H9 (cell line): ENCODE measurements at regions not wholly inside any gene's neighbourhood (a gene's known extent, or its start where the extent isn't known, plus 50 kb on each side); places are given as distances from the start of the nearest gene placed in this dataset.

Experiments used
- DNase-seq: peaks from one replicate; pipeline ENCODE4 v3.0.0-alpha.2; 2017
- H2AFZ ChIP-seq: one replicate; pipeline ENCODE4 v1.6.1; 2013; ENCODE audit warnings: mild to moderate bottlenecking, low read length, control low read depth, moderate library complexity
- H2AK5ac ChIP-seq: 2 replicates; pipeline ENCODE4 v1.6.1; 2013; ENCODE audit warnings: low read length, control low read depth, mixed read lengths; ENCODE audit not compliant: insufficient read length
- H2BK120ac ChIP-seq: one replicate; pipeline ENCODE4 v1.6.1; 2013; ENCODE audit warnings: low read depth, mild to moderate bottlenecking, low read length, control low read depth, inconsistent platforms; ENCODE audit not compliant: poor library complexity, severe bottlenecking
- H2BK12ac ChIP-seq: 2 replicates; pipeline ENCODE4 v1.6.1; 2013; ENCODE audit warnings: low read length, control low read depth, mixed read lengths, low read depth; ENCODE audit not compliant: insufficient read length
- H2BK15ac ChIP-seq: 2 replicates; pipeline ENCODE4 v1.6.1; 2013; ENCODE audit warnings: low read depth, low read length, control low read depth
- H2BK20ac ChIP-seq: one replicate; pipeline ENCODE4 v1.6.1; 2013; ENCODE audit warnings: low read depth, mild to moderate bottlenecking, low read length, control low read depth, inconsistent platforms; ENCODE audit not compliant: poor library complexity, severe bottlenecking
- H2BK5ac ChIP-seq: 2 replicates; pipeline ENCODE4 v1.6.1; 2013; ENCODE audit warnings: low read length, control low read depth, mixed read lengths; ENCODE audit not compliant: insufficient read length
- H3K14ac ChIP-seq: 2 replicates; pipeline ENCODE4 v1.6.1; 2013; ENCODE audit warnings: low read length, control low read depth; ENCODE audit not compliant: insufficient read depth
- H3K18ac ChIP-seq: 2 replicates; pipeline ENCODE4 v1.6.1; 2013; ENCODE audit warnings: low read depth, mild to moderate bottlenecking, mixed read lengths, low read length, control low read depth; ENCODE audit not compliant: insufficient read length
- H3K23ac ChIP-seq: 2 replicates; pipeline ENCODE4 v1.6.1; 2013; ENCODE audit warnings: low read length, control low read depth, mixed read lengths, low read depth; ENCODE audit not compliant: insufficient read length
- H3K23me2 ChIP-seq: 2 replicates; pipeline ENCODE4 v1.6.1; 2013; ENCODE audit warnings: low read depth, mild to moderate bottlenecking, mixed read lengths, low read length, control low read depth; ENCODE audit not compliant: insufficient read length, poor library complexity, severe bottlenecking
- H3K27ac ChIP-seq: 2 replicates; pipeline ENCODE4 v1.5.1; 2013; ENCODE audit warnings: low read length, control low read depth, mixed read lengths, low read depth; ENCODE audit not compliant: insufficient read length
- H3K27me3 ChIP-seq: 2 replicates; pipeline ENCODE4 v1.6.1; 2013; ENCODE audit warnings: low read length, control low read depth, inconsistent platforms; ENCODE audit not compliant: insufficient read depth
- H3K4ac ChIP-seq: 2 replicates; pipeline ENCODE4 v1.6.1; 2013; ENCODE audit warnings: low read depth, mild to moderate bottlenecking, control low read depth, inconsistent platforms, low read length, moderate library complexity
- H3K4me1 ChIP-seq: 2 replicates; pipeline ENCODE4 v1.6.1; 2013; ENCODE audit warnings: low read length, control low read depth, inconsistent platforms; ENCODE audit not compliant: insufficient read depth
- H3K4me2 ChIP-seq: 2 replicates; pipeline ENCODE4 v1.6.1; 2013; ENCODE audit warnings: low read length, control low read depth, mixed read lengths; ENCODE audit not compliant: insufficient read length, insufficient read depth
- H3K56ac ChIP-seq: 2 replicates; pipeline ENCODE4 v1.6.1; 2013; ENCODE audit warnings: low read depth, mild to moderate bottlenecking, mixed read lengths, low read length, control low read depth; ENCODE audit not compliant: insufficient read length
- H3K79me1 ChIP-seq: 2 replicates; pipeline ENCODE4 v1.6.1; 2013; ENCODE audit warnings: low read depth, mild to moderate bottlenecking, moderate library complexity, low read length, control low read depth, inconsistent platforms; ENCODE audit not compliant: insufficient read depth, poor library complexity, severe bottlenecking
- H3K79me2 ChIP-seq: 2 replicates; pipeline ENCODE4 v1.6.1; 2013; ENCODE audit warnings: low read length, control low read depth, inconsistent platforms; ENCODE audit not compliant: insufficient read depth
- H3K9ac ChIP-seq: 2 replicates; pipeline ENCODE4 v1.6.1; 2013; ENCODE audit warnings: low read length, control low read depth, mixed read lengths; ENCODE audit not compliant: insufficient read length; ENCODE audit errors: extremely low read depth
- H3K9me3 ChIP-seq: one replicate; pipeline ENCODE4 v1.6.1; 2013; ENCODE audit warnings: low read depth, low read length, inconsistent platforms; ENCODE audit not compliant: control insufficient read depth
- H3T11ph ChIP-seq: one replicate; pipeline ENCODE4 v1.6.1; 2013; ENCODE audit warnings: mild to moderate bottlenecking, low read length, control low read depth, inconsistent platforms
- H4K20me1 ChIP-seq: one replicate; pipeline ENCODE4 v1.6.1; 2013; ENCODE audit not compliant: control insufficient read depth, insufficient read length, insufficient read depth
- H4K5ac ChIP-seq: 2 replicates; pipeline ENCODE4 v1.6.1; 2013; ENCODE audit warnings: low read depth, mild to moderate bottlenecking, mixed read lengths, low read length, control low read depth; ENCODE audit not compliant: insufficient read length
- H4K8ac ChIP-seq: replicated peaks from 2 replicates; pipeline ENCODE4 v1.6.1; 2013; ENCODE audit warnings: low read length, control low read depth, mixed read lengths, low read depth; ENCODE audit not compliant: insufficient read length
- H4K91ac ChIP-seq: 2 replicates; pipeline ENCODE4 v1.6.1; 2013; ENCODE audit warnings: low read depth, mild to moderate bottlenecking, moderate library complexity, mixed read lengths, low read length, control low read depth; ENCODE audit not compliant: insufficient read length
- H3K27ac Mint-ChIP-seq, 3 experiments: 2 replicates in 2 of 3; 3 replicates in 1 of 3; pipeline ENCODE4 v1.8.0; 2020 to 2021; ENCODE audit warnings: mixed read lengths in 3 of 3, mild to moderate bottlenecking in 1 of 3, moderate library complexity in 1 of 3
- H3K27me3 Mint-ChIP-seq: 2 replicates; pipeline ENCODE4 v1.8.0; 2021; ENCODE audit warnings: low read depth, mild to moderate bottlenecking, moderate library complexity, mixed read lengths
- H3K36me3 Mint-ChIP-seq, 3 experiments: 2 replicates in 2 of 3; 3 replicates in 1 of 3; pipeline ENCODE4 v1.8.0; 2020 to 2021; ENCODE audit warnings: low read depth in 3 of 3, mixed read lengths in 3 of 3; ENCODE audit not compliant: insufficient read depth in 1 of 3
- H3K4me1 Mint-ChIP-seq, 2 experiments: 2 replicates each; pipeline ENCODE4 v1.8.0; 2020; ENCODE audit warnings: mixed read lengths in 2 of 2
- H3K4me3 Mint-ChIP-seq, 2 experiments: 2 replicates in 1 of 2; 3 replicates in 1 of 2; pipeline ENCODE4 v1.8.0; 2020 to 2021; ENCODE audit warnings: mild to moderate bottlenecking in 2 of 2, mixed read lengths in 2 of 2, moderate library complexity in 1 of 2
- H3K9me3 Mint-ChIP-seq, 2 experiments: 2 replicates in 1 of 2; 3 replicates in 1 of 2; pipeline ENCODE4 v1.8.0; 2020; ENCODE audit warnings: mild to moderate bottlenecking in 2 of 2, mixed read lengths in 2 of 2, moderate library complexity in 1 of 2
- CTCF ChIP-seq: fragments of 200-600 bp; sonication (generic); conservative IDR thresholded peaks from 3 replicates; pipeline ENCODE4 v1.8.0; 2021; ENCODE audit warnings: antibody characterized with exemption, mild to moderate bottlenecking
- WGBS: extraction: QIAGEN DNeasy Blood & Tissue Kit; methylation state at CpG from one replicate; pipeline ENCODE4 v1.1.7; 2013; ENCODE audit warnings: missing lambda C conversion rate, low lambda C conversion rate, mixed read lengths; ENCODE audit not compliant: insufficient read length; ENCODE audit errors: extremely low coverage; 5-methylcytosine and 5-hydroxymethylcytosine counted together

GRCh38 chr10:29102636-29103035 is 186.2 kb upstream of the LYZL1 start:
- Mint-ChIP-seq H3K27me3 (no peaks in the 10 kb centered on the region), H3K4me1 (peaks cover 0 to 6% of the 10 kb centered on the region in 2 experiments; a peak in 2 of 4 replicates), H3K36me3 (peaks cover 0 to 8% (median 0%) of the 10 kb centered on the region in 3 experiments; a peak in 2 of 7 replicates), H3K27ac (no peak overlapping the region), H3K4me3 (no peak overlapping the region), H3K9me3 (peaks cover 3 to 6% of the 10 kb centered on the region in 2 experiments)
- Histone ChIP-seq H3K27me3 (no peaks in the 10 kb centered on the region), H3K56ac (no peak overlapping the region), H3K79me1 (no peaks in the 10 kb centered on the region), H2AK5ac (no peak overlapping the region), H3K23ac (no peak overlapping the region), H3K4me1 (no peaks in the 10 kb centered on the region), H3K4me2 (no peak overlapping the region), H3K27ac (no peak overlapping the region), H3K9me3 (no peaks in the 10 kb centered on the region), H2BK5ac (no peak overlapping the region), H4K91ac (no peak overlapping the region), H2AFZ (no peak overlapping the region), H3K79me2 (no peaks in the 10 kb centered on the region), H3K4ac (no peak overlapping the region), H2BK20ac (no peak overlapping the region), H3K23me2 (no peaks in the 10 kb centered on the region), H3T11ph (no peak overlapping the region), H4K5ac (no peak overlapping the region), H4K8ac (no peak overlapping the region), H3K18ac (no peak overlapping the region), H2BK15ac (no peak overlapping the region), H2BK12ac (no peak overlapping the region), H3K14ac (no peak overlapping the region), H4K20me1 (no peaks in the 10 kb centered on the region), H2BK120ac (no peak overlapping the region), H3K9ac (no peak overlapping the region)
- TF ChIP-seq CTCF, result no peak
- no peak for DNase-seq
- WGBS, result no CpG with 5 or more reads among the region's 3 CpGs
